Adrenal gland (tissue), 5 donors: ENCODE measurements at regions not wholly inside any gene's neighbourhood (a gene's known extent, or its start where the extent isn't known, plus 50 kb on each side); places are given as distances from the start of the nearest gene placed in this dataset.
"Not testable (repeated sequence)": the region's sequence is repeated elsewhere in the genome, so short reads cannot be mapped to it uniquely, and the experiment has no call there.

ENCODE experiments used
- CTCF ChIP-seq, 6 experiments: fragments of 450-650 bp in 4 of 6; fragments of 200-600 bp in 2 of 6; sonication (generic) in 1 of 6; IDR thresholded peaks; 1 replicate in 5 of 6; 2 replicates in 1 of 6; pipeline versions ENCODE4 v1.5.1 to v1.8.0; 2016 to 2021; ENCODE audit warnings: antibody characterized with exemption in 6 of 6, mild to moderate bottlenecking in 2 of 6, moderate library complexity in 1 of 6
- POLR2A ChIP-seq, 2 donors: fragments of 450-650 bp; IDR thresholded peaks; one replicate each; pipeline ENCODE4 v1.6.1; 2017; ENCODE audit warnings: antibody characterized with exemption in 2 of 2, mild to moderate bottlenecking in 2 of 2, moderate library complexity in 1 of 2
- donor health status: DM: no; HTN: no; CAD: no.

DNA sequence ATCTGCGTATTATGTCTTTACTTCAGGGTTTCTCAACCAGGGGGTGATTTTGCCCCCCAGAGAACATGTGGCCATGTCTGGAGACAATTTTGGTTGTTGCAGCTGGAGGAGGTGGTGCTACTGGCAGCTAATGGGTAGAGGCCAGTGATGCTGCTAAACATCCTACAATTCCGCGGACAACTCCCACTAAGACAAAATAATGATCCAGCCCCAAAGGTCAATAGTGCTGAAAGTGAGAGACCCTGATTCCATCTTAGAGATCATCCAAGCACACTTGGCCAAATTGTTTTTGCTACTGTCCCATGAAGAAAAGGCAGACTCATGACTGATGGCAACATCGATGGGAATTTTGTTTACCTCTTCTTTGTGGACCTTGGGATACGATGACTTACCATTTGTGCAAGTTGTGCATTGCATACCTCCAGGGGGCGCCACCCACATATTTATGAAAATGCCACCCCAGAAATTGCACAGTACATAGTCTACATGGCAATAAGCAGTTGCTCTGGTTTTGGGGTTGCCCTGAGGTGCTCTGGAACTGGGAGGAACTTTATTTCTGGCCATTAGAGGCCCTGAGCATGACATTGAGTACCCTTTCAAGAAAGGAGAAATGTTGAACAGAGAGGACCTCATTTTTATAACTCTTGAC lies 144.3 kb downstream of the UNC93B1 start:
- TF ChIP-seq CTCF (IDR thresholded peaks at IDR 0.05): peak; percentile 10 to 52 (median 42)
- TF ChIP-seq POLR2A (IDR thresholded peaks at IDR 0.05): not testable (repeated sequence)
